Upper lobe of left lung (tissue), 6 donors: ENCODE measurements at regions not wholly inside any gene's neighbourhood (a gene's known extent, or its start where the extent isn't known, plus 50 kb on each side); places are given as distances from the start of the nearest gene placed in this dataset.
A peak's percentile ranks its signal among the peaks of the same experiment; 100 is the strongest.

Source experiments
- ATAC-seq, 2 donors: fragments of 200-7000 bp; cut with Tn5 transposase; one replicate each; pipeline ENCODE4 v1.9.1; 2022; ENCODE audit warnings: mild to moderate bottlenecking in 2 of 2, moderate library complexity in 2 of 2; ENCODE audit not compliant: low FRiP score in 2 of 2
- DNase-seq, 2 donors: peaks; one replicate each; pipeline ENCODE4 v3.0.0-alpha.2; 2019 to 2020
- H3K27ac ChIP-seq, 4 donors: fragments of 200-600 bp; sonication (generic); one replicate each; pipeline ENCODE4 v1.5.1; 2016 to 2019
- H3K27me3 ChIP-seq, 4 donors: fragments of 200-600 bp; sonication (generic); one replicate each; pipeline ENCODE4 v1.5.1; 2017 to 2019
- H3K36me3 ChIP-seq, 4 donors: fragments of 200-600 bp; sonication (generic); one replicate each; pipeline ENCODE4 v1.5.1; 2016 to 2019
- H3K4me1 ChIP-seq, 4 donors: fragments of 200-600 bp; sonication (generic); one replicate each; pipeline ENCODE4 v1.5.1; 2018 to 2019
- H3K4me3 ChIP-seq, 4 donors: fragments of 200-600 bp; sonication (generic); one replicate each; pipeline ENCODE4 v1.5.1; 2017 to 2019; ENCODE audit warnings: mild to moderate bottlenecking in 2 of 4, moderate library complexity in 1 of 4
- H3K9me3 ChIP-seq, 4 donors: fragments of 200-600 bp; sonication (generic); one replicate each; pipeline ENCODE4 v1.5.1; 2018 to 2019
- CTCF ChIP-seq, 6 experiments: fragments of 450-650 bp in 4 of 6; fragments of 200-600 bp in 2 of 6; sonication (generic) in 2 of 6; IDR thresholded peaks; one replicate each; pipeline ENCODE4 v1.5.1; 2016 to 2019; ENCODE audit warnings: antibody characterized with exemption in 6 of 6
- EP300 ChIP-seq, 4 donors: sonication (generic); formaldehyde crosslinking; IDR thresholded peaks; one replicate each; pipeline ENCODE4 v1.5.1; 2017; ENCODE audit warnings: antibody characterized with exemption in 4 of 4, control low read depth in 2 of 4
- POLR2A ChIP-seq, 4 donors: fragments of 450-650 bp; IDR thresholded peaks; one replicate each; pipeline ENCODE4 v1.5.1; 2016 to 2017; ENCODE audit warnings: antibody characterized with exemption in 4 of 4, mild to moderate bottlenecking in 2 of 4
- POLR2AphosphoS5 ChIP-seq, 2 donors: sonication (generic); formaldehyde crosslinking; IDR thresholded peaks; one replicate each; pipeline ENCODE4 v1.5.1; 2017; ENCODE audit warnings: antibody characterized with exemption in 2 of 2
- WGBS, 2 donors: methylation state at CpG; one replicate each; pipeline ENCODE4 v1.1.5; 2017 to 2018; 5-methylcytosine and 5-hydroxymethylcytosine counted together
- donor health status: DM: no; HTN: no; CAD: no; lungs with moderate emphysema.
- donor health status: DM: no; HTN: yes; CAD: no; lungs with severe emphysema.

GRCh38 chr13:106336668-106337067 lies 198.8 kb downstream of the EFNB2 start:
- peaks cover 0 to 4% (median 0%) of the 10 kb centered on the region in 4 donors for H3K4me1 ChIP-seq
- peaks cover 4 to 18% (median 10%) of the 10 kb centered on the region in 4 donors for H3K9me3 ChIP-seq
- ATAC-seq, result no peak
- 65 to 72% methylated on average over 7 of the region's 7 CpGs for WGBS, 2 donors
- TF ChIP-seq POLR2A (IDR thresholded peaks at IDR 0.05) (no peak), EP300 (IDR thresholded peaks at IDR 0.05) (no peak), POLR2AphosphoS5 (IDR thresholded peaks at IDR 0.05) (no peak), CTCF (IDR thresholded peaks at IDR 0.05) (no peak)
- peak overlapping the region in 1 of 4 donors; percentile 18 for H3K4me3 ChIP-seq
- no peak for DNase-seq
- no peaks in the 10 kb centered on the region for H3K27me3 ChIP-seq
- no peaks in the 10 kb centered on the region for H3K36me3 ChIP-seq
- no peak overlapping the region for H3K27ac ChIP-seq

- Histone ChIP-seq H3K27ac (no peak overlapping the region), H3K4me3 (no peak overlapping the region), H3K9me3 (no peaks in the 10 kb centered on the region), H3K27me3 (no peaks in the 10 kb centered on the region), H3K36me3 (no peaks in the 10 kb centered on the region), H3K4me1 (peaks cover 0 to 4% (median 0%) of the 10 kb centered on the region in 4 donors)
- WGBS, 2 donors, result 87 to 92% methylated on average over 4 of the region's 4 CpGs
- DNase-seq (no peak), ATAC-seq (no peak)
- TF ChIP-seq CTCF (IDR thresholded peaks at IDR 0.05) (no peak), EP300 (IDR thresholded peaks at IDR 0.05) (no peak), POLR2A (IDR thresholded peaks at IDR 0.05) (no peak), POLR2AphosphoS5 (IDR thresholded peaks at IDR 0.05) (no peak)
Observed at GRCh38 chr13:106332621-106333020, 202.8 kb downstream of the EFNB2 start.

- ATAC-seq (no peak), DNase-seq (peak in 1 of 2 donors; percentile 9)
- H3K27ac ChIP-seq, result no peak overlapping the region
- H3K4me1 ChIP-seq, result peaks cover 0 to under 1% (median 0%) of the 10 kb centered on the region in 4 donors
- H3K36me3 ChIP-seq, result no peaks in the 10 kb centered on the region
- H3K27me3 ChIP-seq, result no peaks in the 10 kb centered on the region
- 95 to 98% methylated on average over 4 of the region's 4 CpGs for WGBS, 2 donors
- H3K9me3 ChIP-seq, result no peaks in the 10 kb centered on the region
- TF ChIP-seq POLR2AphosphoS5 (IDR thresholded peaks at IDR 0.05) (no peak), CTCF (IDR thresholded peaks at IDR 0.05) (no peak)
- no peak overlapping the region for H3K4me3 ChIP-seq
Observed at GRCh38 chr13:106331116-106331515, 204.3 kb downstream of the EFNB2 start.

- TF ChIP-seq POLR2AphosphoS5 (IDR thresholded peaks at IDR 0.05) (no peak), POLR2A (IDR thresholded peaks at IDR 0.05) (no peak), CTCF (IDR thresholded peaks at IDR 0.05) (no peak), EP300 (IDR thresholded peaks at IDR 0.05) (no peak)
- H3K27me3 ChIP-seq, result no peaks in the 10 kb centered on the region
- no peaks in the 10 kb centered on the region for H3K9me3 ChIP-seq
- 71 to 76% methylated on average over 5 of the region's 5 CpGs for WGBS, 2 donors
- H3K27ac ChIP-seq, result no peak overlapping the region
- no peaks in the 10 kb centered on the region for H3K36me3 ChIP-seq
- H3K4me1 ChIP-seq, result no peaks in the 10 kb centered on the region
- no peak overlapping the region for H3K4me3 ChIP-seq
- ATAC-seq, result no peak
- DNase-seq, result no peak
Observed at GRCh38 chr13:106329941-106330340, 205.5 kb downstream of the EFNB2 start.

- Histone ChIP-seq H3K36me3 (no peaks in the 10 kb centered on the region), H3K4me1 (no peaks in the 10 kb centered on the region), H3K9me3 (peaks cover 4 to 11% (median 10%) of the 10 kb centered on the region in 4 donors), H3K4me3 (no peak overlapping the region), H3K27ac (no peak overlapping the region), H3K27me3 (no peaks in the 10 kb centered on the region)
- ATAC-seq (no peak), DNase-seq (no peak)
- 94 to 98% methylated on average over 4 of the region's 4 CpGs for WGBS, 2 donors
- no peak for TF ChIP-seq POLR2AphosphoS5 (IDR thresholded peaks at IDR 0.05)
- TF ChIP-seq CTCF (IDR thresholded peaks at IDR 0.05), result no peak
- no peak for TF ChIP-seq POLR2A (IDR thresholded peaks at IDR 0.05)
- TF ChIP-seq EP300 (IDR thresholded peaks at IDR 0.05), result no peak
Observed at GRCh38 chr13:106326751-106327150, 208.7 kb downstream of the EFNB2 start.
